ENCODE measurements at regions not wholly inside any gene's neighbourhood (a gene's known extent, or its start where the extent isn't known, plus 50 kb on each side); places are given as distances from the start of the nearest gene placed in this dataset.

GRCh38 chr22:48646216-48646925 is 1181.3 kb downstream of the BRD1 start:
- H3K27ac ChIP-seq (ENCODE audit: low read length): no peak overlapping the region
- no peaks in the 10 kb centered on the region for H3K27me3 ChIP-seq (ENCODE audit: low read length)
- H4K20me1 ChIP-seq (ENCODE audit: insufficient read depth, low read depth, low read length): no peaks in the 10 kb centered on the region
- H3K36me3 ChIP-seq (ENCODE audit: insufficient read depth, low read length): no peaks in the 10 kb centered on the region
- H3K4me3 ChIP-seq (ENCODE audit: low read length): no peak overlapping the region
- no peaks in the 10 kb centered on the region for H3K9me2 ChIP-seq (replicated peaks; ENCODE audit: insufficient read depth, low read length)
- H3K79me2 ChIP-seq (ENCODE audit: low read length): no peaks in the 10 kb centered on the region
- no peaks in the 10 kb centered on the region for H3K4me1 ChIP-seq (ENCODE audit: low read length)
- DNase-seq: no peak
- no peak overlapping the region for H3K9ac ChIP-seq (ENCODE audit: low read length)
- H3K9me3 ChIP-seq (ENCODE audit: low read length): no peaks in the 10 kb centered on the region
- no peak overlapping the region for H3K4me2 ChIP-seq (ENCODE audit: low read depth, low read length, poor library complexity, severe bottlenecking)
- H2AFZ ChIP-seq (ENCODE audit: low read length): no peak overlapping the region

GRCh38 chr22:48645766-48646165 is 1181.9 kb downstream of the BRD1 start:
- Histone ChIP-seq H3K4me2 (ENCODE audit: low read depth, low read length, poor library complexity, severe bottlenecking) (no peak overlapping the region), H3K9me2 (replicated peaks; ENCODE audit: insufficient read depth, low read length) (no peaks in the 10 kb centered on the region), H3K36me3 (ENCODE audit: insufficient read depth, low read length) (no peaks in the 10 kb centered on the region), H3K9ac (ENCODE audit: low read length) (no peak overlapping the region), H3K4me1 (ENCODE audit: low read length) (no peaks in the 10 kb centered on the region), H3K79me2 (ENCODE audit: low read length) (no peaks in the 10 kb centered on the region), H2AFZ (ENCODE audit: low read length) (no peak overlapping the region), H3K4me3 (ENCODE audit: low read length) (no peak overlapping the region), H3K27me3 (ENCODE audit: low read length) (no peaks in the 10 kb centered on the region), H3K9me3 (ENCODE audit: low read length) (no peaks in the 10 kb centered on the region), H3K27ac (ENCODE audit: low read length) (no peak overlapping the region), H4K20me1 (ENCODE audit: insufficient read depth, low read depth, low read length) (no peaks in the 10 kb centered on the region)
- no peak for DNase-seq

GRCh38 chr22:48644997-48645396 is 1182.7 kb downstream of the BRD1 start:
- Histone ChIP-seq H2AFZ (ENCODE audit: low read length) (no peak overlapping the region), H3K9ac (ENCODE audit: low read length) (no peak overlapping the region), H3K4me3 (ENCODE audit: low read length) (no peak overlapping the region), H3K27me3 (ENCODE audit: low read length) (no peaks in the 10 kb centered on the region), H3K9me2 (replicated peaks; ENCODE audit: insufficient read depth, low read length) (no peaks in the 10 kb centered on the region), H4K20me1 (ENCODE audit: insufficient read depth, low read depth, low read length) (no peaks in the 10 kb centered on the region), H3K4me2 (ENCODE audit: low read depth, low read length, poor library complexity, severe bottlenecking) (no peak overlapping the region), H3K27ac (ENCODE audit: low read length) (no peak overlapping the region), H3K36me3 (ENCODE audit: insufficient read depth, low read length) (no peaks in the 10 kb centered on the region), H3K9me3 (ENCODE audit: low read length) (no peaks in the 10 kb centered on the region), H3K79me2 (ENCODE audit: low read length) (no peaks in the 10 kb centered on the region), H3K4me1 (ENCODE audit: low read length) (no peaks in the 10 kb centered on the region)
- no peak for DNase-seq

- Histone ChIP-seq H3K9me3 (ENCODE audit: low read length) (no peaks in the 10 kb centered on the region), H2AFZ (ENCODE audit: low read length) (no peak overlapping the region), H3K27me3 (ENCODE audit: low read length) (no peaks in the 10 kb centered on the region), H3K9ac (ENCODE audit: low read length) (no peak overlapping the region), H3K79me2 (ENCODE audit: low read length) (no peaks in the 10 kb centered on the region), H3K4me1 (ENCODE audit: low read length) (no peaks in the 10 kb centered on the region), H3K36me3 (ENCODE audit: insufficient read depth, low read length) (no peaks in the 10 kb centered on the region), H3K9me2 (replicated peaks; ENCODE audit: insufficient read depth, low read length) (no peaks in the 10 kb centered on the region), H3K27ac (ENCODE audit: low read length) (no peak overlapping the region), H3K4me3 (ENCODE audit: low read length) (no peak overlapping the region), H4K20me1 (ENCODE audit: insufficient read depth, low read depth, low read length) (no peaks in the 10 kb centered on the region), H3K4me2 (ENCODE audit: low read depth, low read length, poor library complexity, severe bottlenecking) (no peak overlapping the region)
- DNase-seq: no peak
Observed at GRCh38 chr22:48644108-48644507, 1183.6 kb downstream of the BRD1 start.

GRCh38 chr22:48643066-48643731 is 1184.5 kb downstream of the BRD1 start:
- no peaks in the 10 kb centered on the region for H3K27me3 ChIP-seq (ENCODE audit: low read length)
- no peak overlapping the region for H3K4me3 ChIP-seq (ENCODE audit: low read length)
- H3K36me3 ChIP-seq (ENCODE audit: insufficient read depth, low read length): no peaks in the 10 kb centered on the region
- no peak overlapping the region for H3K4me2 ChIP-seq (ENCODE audit: low read depth, low read length, poor library complexity, severe bottlenecking)
- H3K4me1 ChIP-seq (ENCODE audit: low read length): no peaks in the 10 kb centered on the region
- no peaks in the 10 kb centered on the region for H4K20me1 ChIP-seq (ENCODE audit: insufficient read depth, low read depth, low read length)
- H3K9me2 ChIP-seq (replicated peaks; ENCODE audit: insufficient read depth, low read length): no peaks in the 10 kb centered on the region
- H3K79me2 ChIP-seq (ENCODE audit: low read length): no peaks in the 10 kb centered on the region
- DNase-seq: no peak
- no peak overlapping the region for H3K9ac ChIP-seq (ENCODE audit: low read length)
- H3K9me3 ChIP-seq (ENCODE audit: low read length): no peaks in the 10 kb centered on the region
- H3K27ac ChIP-seq (ENCODE audit: low read length): no peak overlapping the region
- H2AFZ ChIP-seq (ENCODE audit: low read length): no peak overlapping the region

- no peak for DNase-seq
- H3K36me3 ChIP-seq (ENCODE audit: insufficient read depth, low read length): no peaks in the 10 kb centered on the region
- H3K9ac ChIP-seq (ENCODE audit: low read length): no peak overlapping the region
- H4K20me1 ChIP-seq (ENCODE audit: insufficient read depth, low read depth, low read length): no peaks in the 10 kb centered on the region
- H3K79me2 ChIP-seq (ENCODE audit: low read length): no peaks in the 10 kb centered on the region
- H3K4me2 ChIP-seq (ENCODE audit: low read depth, low read length, poor library complexity, severe bottlenecking): no peak overlapping the region
- H3K9me3 ChIP-seq (ENCODE audit: low read length): no peaks in the 10 kb centered on the region
- no peaks in the 10 kb centered on the region for H3K4me1 ChIP-seq (ENCODE audit: low read length)
- H3K27me3 ChIP-seq (ENCODE audit: low read length): no peaks in the 10 kb centered on the region
- H3K9me2 ChIP-seq (replicated peaks; ENCODE audit: insufficient read depth, low read length): no peaks in the 10 kb centered on the region
- no peak overlapping the region for H3K4me3 ChIP-seq (ENCODE audit: low read length)
- no peak overlapping the region for H2AFZ ChIP-seq (ENCODE audit: low read length)
- no peak overlapping the region for H3K27ac ChIP-seq (ENCODE audit: low read length)
Observed at GRCh38 chr22:48642550-48642949, 1185.1 kb downstream of the BRD1 start.

- Histone ChIP-seq H3K27ac (ENCODE audit: low read length) (no peak overlapping the region), H3K4me3 (ENCODE audit: low read length) (no peak overlapping the region), H3K4me2 (ENCODE audit: low read depth, low read length, poor library complexity, severe bottlenecking) (no peak overlapping the region), H3K36me3 (ENCODE audit: insufficient read depth, low read length) (no peaks in the 10 kb centered on the region), H3K4me1 (ENCODE audit: low read length) (no peaks in the 10 kb centered on the region), H3K9ac (ENCODE audit: low read length) (no peak overlapping the region), H3K9me3 (ENCODE audit: low read length) (no peaks in the 10 kb centered on the region), H3K9me2 (replicated peaks; ENCODE audit: insufficient read depth, low read length) (no peaks in the 10 kb centered on the region), H3K79me2 (ENCODE audit: low read length) (no peaks in the 10 kb centered on the region), H2AFZ (ENCODE audit: low read length) (no peak overlapping the region), H4K20me1 (ENCODE audit: insufficient read depth, low read depth, low read length) (no peaks in the 10 kb centered on the region), H3K27me3 (ENCODE audit: low read length) (no peaks in the 10 kb centered on the region)
- no peak for DNase-seq
Observed at GRCh38 chr22:48641906-48642475, 1185.7 kb downstream of the BRD1 start.

GRCh38 chr22:48640890-48641841 is 1186.5 kb downstream of the BRD1 start:
- no peak for DNase-seq
- Histone ChIP-seq H3K9me3 (ENCODE audit: low read length) (no peaks in the 10 kb centered on the region), H3K9me2 (replicated peaks; ENCODE audit: insufficient read depth, low read length) (no peaks in the 10 kb centered on the region), H3K4me3 (ENCODE audit: low read length) (no peak overlapping the region), H3K79me2 (ENCODE audit: low read length) (no peaks in the 10 kb centered on the region), H3K27ac (ENCODE audit: low read length) (no peak overlapping the region), H3K4me1 (ENCODE audit: low read length) (no peaks in the 10 kb centered on the region), H2AFZ (ENCODE audit: low read length) (no peak overlapping the region), H4K20me1 (ENCODE audit: insufficient read depth, low read depth, low read length) (no peaks in the 10 kb centered on the region), H3K36me3 (ENCODE audit: insufficient read depth, low read length) (no peaks in the 10 kb centered on the region), H3K4me2 (ENCODE audit: low read depth, low read length, poor library complexity, severe bottlenecking) (no peak overlapping the region), H3K9ac (ENCODE audit: low read length) (no peak overlapping the region), H3K27me3 (ENCODE audit: low read length) (no peaks in the 10 kb centered on the region)

Measured in Karpas-422 (cell line).